Kidney epithelial cell (primary cell): ENCODE measurements at regions not wholly inside any gene's neighbourhood (a gene's known extent, or its start where the extent isn't known, plus 50 kb on each side); places are given as distances from the start of the nearest gene placed in this dataset.

Experiments used
- DNase-seq: peaks from one replicate; pipeline ENCODE4 v3.0.0-alpha.2; 2010; ENCODE audit warnings: low read depth
- H3K27me3 ChIP-seq: 2 replicates; pipeline ENCODE4 v1.6.0; 2011; ENCODE audit warnings: low read length; ENCODE audit not compliant: control insufficient read depth, insufficient read depth
- H3K36me3 ChIP-seq: 2 replicates; pipeline ENCODE4 v1.5.1; 2011; ENCODE audit warnings: low read length; ENCODE audit not compliant: control insufficient read depth, insufficient read depth
- H3K4me3 ChIP-seq: 2 replicates; pipeline ENCODE4 v1.5.1; 2011; ENCODE audit warnings: low read depth, mild to moderate bottlenecking, control low read depth, low read length
- CTCF ChIP-seq: IDR thresholded peaks from 2 replicates; pipeline ENCODE4 v1.5.1; 2011; ENCODE audit warnings: mild to moderate bottlenecking, moderate library complexity, low read length, control low read depth, inconsistent platforms; ENCODE audit not compliant: insufficient read depth, poor library complexity, severe bottlenecking

- Histone ChIP-seq H3K27me3 (no peaks in the 10 kb centered on the region), H3K36me3 (no peaks in the 10 kb centered on the region), H3K4me3 (no peak overlapping the region)
- TF ChIP-seq CTCF, result no peak
- DNase-seq, result no peak
These were observed 270.2 kb downstream of the TMEM167A start for GRCh38 chr5:82807021-82807420.

GRCh38 chr5:82806513-82806912 lies 270.7 kb downstream of the TMEM167A start:
- no peak overlapping the region for H3K4me3 ChIP-seq
- no peaks in the 10 kb centered on the region for H3K36me3 ChIP-seq
- TF ChIP-seq CTCF, result no peak
- H3K27me3 ChIP-seq, result no peaks in the 10 kb centered on the region
- no peak for DNase-seq

GRCh38 chr5:82804155-82804690 lies 273.0 kb downstream of the TMEM167A start:
- no peak for TF ChIP-seq CTCF
- Histone ChIP-seq H3K36me3 (no peaks in the 10 kb centered on the region), H3K4me3 (no peak overlapping the region), H3K27me3 (no peaks in the 10 kb centered on the region)
- DNase-seq, result no peak

- Histone ChIP-seq H3K27me3 (no peaks in the 10 kb centered on the region), H3K36me3 (no peaks in the 10 kb centered on the region), H3K4me3 (no peak overlapping the region)
- no peak for TF ChIP-seq CTCF
- no peak for DNase-seq
These were observed 274.2 kb downstream of the TMEM167A start for GRCh38 chr5:82802954-82803353.

GRCh38 chr5:82800826-82801225 lies 276.4 kb downstream of the TMEM167A start:
- TF ChIP-seq CTCF, result no peak
- Histone ChIP-seq H3K4me3 (no peak overlapping the region), H3K27me3 (no peaks in the 10 kb centered on the region), H3K36me3 (no peaks in the 10 kb centered on the region)
- no peak for DNase-seq

GRCh38 chr5:82799361-82800077 lies 277.7 kb downstream of the TMEM167A start:
- no peak for TF ChIP-seq CTCF
- H3K4me3 ChIP-seq, result no peak overlapping the region
- no peaks in the 10 kb centered on the region for H3K27me3 ChIP-seq
- DNase-seq, result no peak
- no peaks in the 10 kb centered on the region for H3K36me3 ChIP-seq
